HAP-1 (cell line): ENCODE measurements at regions not wholly inside any gene's neighbourhood (a gene's known extent, or its start where the extent isn't known, plus 50 kb on each side); places are given as distances from the start of the nearest gene placed in this dataset.

Source experiments
- DNase-seq, 2 experiments: peaks; one replicate each; pipeline ENCODE4 v3.0.0-alpha.2; 2016 to 2020; ENCODE audit warnings: low spot score in 2 of 2
- H3K27me3 ChIP-seq: fragments of 250-450 bp; sonication (Bioruptor Pico); 2 replicates; pipeline ENCODE4 v1.5.1; 2020; ENCODE audit warnings: low read depth, mild to moderate bottlenecking, moderate library complexity
- H3K36me3 ChIP-seq: fragments of 250-450 bp; sonication (Bioruptor Pico); replicated peaks from 2 replicates; pipeline ENCODE4 v1.5.1; 2020; ENCODE audit warnings: mild to moderate bottlenecking
- H3K4me1 ChIP-seq: fragments of 250-450 bp; sonication (Bioruptor Pico); 2 replicates; pipeline ENCODE4 v1.5.1; 2020; ENCODE audit warnings: mild to moderate bottlenecking
- H3K4me3 ChIP-seq: fragments of 250-450 bp; sonication (Bioruptor Pico); 2 replicates; pipeline ENCODE4 v1.5.1; 2020; ENCODE audit warnings: mild to moderate bottlenecking, moderate library complexity
- H3K9me3 ChIP-seq: fragments of 250-450 bp; sonication (Bioruptor Pico); 2 replicates; pipeline ENCODE4 v1.5.1; 2020; ENCODE audit warnings: mild to moderate bottlenecking, moderate library complexity
- in situ Hi-C: fragments of 300-500 bp; cut with MboI; formaldehyde crosslinking; loops from 3 replicates; pipeline ENCODE4 v1.14.3; 2020; ENCODE audit warnings: low sequenced_read_pairs, inconsistent platforms, mixed read lengths

GRCh38 chr3:18011387-18011786 is 269.0 kb upstream of the TBC1D5 start:
- Histone ChIP-seq H3K27me3 (no peaks in the 10 kb centered on the region), H3K4me3 (no peak overlapping the region), H3K36me3 (no peaks in the 10 kb centered on the region), H3K9me3 (no peaks in the 10 kb centered on the region), H3K4me1 (no peaks in the 10 kb centered on the region)
- in situ Hi-C loops: no loop called here
- DNase-seq: no peak

- no peak for DNase-seq
- no peaks in the 10 kb centered on the region for H3K27me3 ChIP-seq
- H3K4me3 ChIP-seq: no peak overlapping the region
- H3K4me1 ChIP-seq: no peaks in the 10 kb centered on the region
- no peaks in the 10 kb centered on the region for H3K9me3 ChIP-seq
- in situ Hi-C loops: no loop called here
- H3K36me3 ChIP-seq: no peaks in the 10 kb centered on the region
Observed at GRCh38 chr3:18010001-18010400, 267.6 kb upstream of the TBC1D5 start.

GRCh38 chr3:18008706-18009368 is 266.4 kb upstream of the TBC1D5 start:
- in situ Hi-C loops: no loop called here

GRCh38 chr3:18007980-18008379 is 265.5 kb upstream of the TBC1D5 start:
- no peaks in the 10 kb centered on the region for H3K4me1 ChIP-seq
- no peak overlapping the region for H3K4me3 ChIP-seq
- no peaks in the 10 kb centered on the region for H3K36me3 ChIP-seq
- no peak for DNase-seq
- no peaks in the 10 kb centered on the region for H3K27me3 ChIP-seq
- in situ Hi-C loops: no loop called here
- H3K9me3 ChIP-seq: no peaks in the 10 kb centered on the region

More at GRCh38 chr3:18008706-18009368, 266.4 kb upstream of the TBC1D5 start:
- no peak for DNase-seq
- no peaks in the 10 kb centered on the region for H3K36me3 ChIP-seq
- H3K9me3 ChIP-seq: no peaks in the 10 kb centered on the region
- H3K4me3 ChIP-seq: no peak overlapping the region
- H3K4me1 ChIP-seq: no peaks in the 10 kb centered on the region
- H3K27me3 ChIP-seq: no peaks in the 10 kb centered on the region

- no peaks in the 10 kb centered on the region for H3K4me1 ChIP-seq
- H3K36me3 ChIP-seq: no peaks in the 10 kb centered on the region
- H3K9me3 ChIP-seq: no peaks in the 10 kb centered on the region
- in situ Hi-C loops: no loop called here
- H3K4me3 ChIP-seq: no peak overlapping the region
- H3K27me3 ChIP-seq: no peaks in the 10 kb centered on the region
- no peak for DNase-seq
Observed at GRCh38 chr3:17995769-17996168, 253.3 kb upstream of the TBC1D5 start.

GRCh38 chr3:17994167-17994566 is 251.7 kb upstream of the TBC1D5 start:
- no peak overlapping the region for H3K4me3 ChIP-seq
- no peaks in the 10 kb centered on the region for H3K4me1 ChIP-seq
- no peaks in the 10 kb centered on the region for H3K27me3 ChIP-seq
- no peaks in the 10 kb centered on the region for H3K36me3 ChIP-seq
- in situ Hi-C loops: no loop called here
- no peaks in the 10 kb centered on the region for H3K9me3 ChIP-seq
- no peak for DNase-seq

- Histone ChIP-seq H3K4me1 (no peaks in the 10 kb centered on the region; the same call in 1 of the 2 replicates), H3K36me3 (no peaks in the 10 kb centered on the region), H3K4me3 (no peak overlapping the region), H3K27me3 (no peaks in the 10 kb centered on the region), H3K9me3 (no peaks in the 10 kb centered on the region)
- in situ Hi-C loops: no loop called here
- no peak for DNase-seq
Observed at GRCh38 chr3:17990390-17990789, 248.0 kb upstream of the TBC1D5 start.

- in situ Hi-C loops: no loop called here
- Histone ChIP-seq H3K27me3 (no peaks in the 10 kb centered on the region), H3K36me3 (no peaks in the 10 kb centered on the region), H3K4me1 (no peaks in the 10 kb centered on the region; the same call in 1 of the 2 replicates), H3K4me3 (no peak overlapping the region), H3K9me3 (no peaks in the 10 kb centered on the region)
- no peak for DNase-seq
Observed at GRCh38 chr3:17986348-17986816, 244.0 kb upstream of the TBC1D5 start.

GRCh38 chr3:17985658-17986347 is 243.4 kb upstream of the TBC1D5 start:
- Histone ChIP-seq H3K4me1 (no peaks in the 10 kb centered on the region; the same call in 1 of the 2 replicates), H3K4me3 (no peak overlapping the region), H3K27me3 (no peaks in the 10 kb centered on the region), H3K9me3 (no peaks in the 10 kb centered on the region), H3K36me3 (no peaks in the 10 kb centered on the region)
- in situ Hi-C loops: no loop called here
- DNase-seq: no peak

GRCh38 chr3:17983106-17983505 is 240.7 kb upstream of the TBC1D5 start:
- H3K4me3 ChIP-seq: no peak overlapping the region
- in situ Hi-C loops: no loop called here
- DNase-seq: no peak

GRCh38 chr3:17982211-17982880 is 239.9 kb upstream of the TBC1D5 start:
- no peak for DNase-seq
- H3K27me3 ChIP-seq: no peaks in the 10 kb centered on the region
- no peaks in the 10 kb centered on the region; the same call in none of the 2 replicates for H3K4me1 ChIP-seq
- H3K4me3 ChIP-seq: no peak overlapping the region
- in situ Hi-C loops: no loop called here
- H3K9me3 ChIP-seq: no peaks in the 10 kb centered on the region
- H3K36me3 ChIP-seq: no peaks in the 10 kb centered on the region

More at GRCh38 chr3:17983106-17983505, 240.7 kb upstream of the TBC1D5 start:
- H3K9me3 ChIP-seq: no peaks in the 10 kb centered on the region
- no peaks in the 10 kb centered on the region for H3K27me3 ChIP-seq
- H3K36me3 ChIP-seq: no peaks in the 10 kb centered on the region
- H3K4me1 ChIP-seq: no peaks in the 10 kb centered on the region; the same call in none of the 2 replicates

- Histone ChIP-seq H3K36me3 (no peaks in the 10 kb centered on the region), H3K4me3 (no peak overlapping the region)
Observed at GRCh38 chr3:17980863-17981262, 238.4 kb upstream of the TBC1D5 start.

GRCh38 chr3:17979911-17980310 is 237.5 kb upstream of the TBC1D5 start:
- H3K27me3 ChIP-seq: no peaks in the 10 kb centered on the region
- no peaks in the 10 kb centered on the region for H3K36me3 ChIP-seq
- DNase-seq: no peak
- H3K9me3 ChIP-seq: no peaks in the 10 kb centered on the region
- H3K4me1 ChIP-seq: no peaks in the 10 kb centered on the region; the same call in 1 of the 2 replicates
- in situ Hi-C loops: no loop called here
- H3K4me3 ChIP-seq: no peak overlapping the region

More at GRCh38 chr3:17980863-17981262, 238.4 kb upstream of the TBC1D5 start:
- Histone ChIP-seq H3K9me3 (no peaks in the 10 kb centered on the region), H3K27me3 (no peaks in the 10 kb centered on the region), H3K4me1 (no peaks in the 10 kb centered on the region; the same call in 1 of the 2 replicates)
- DNase-seq: no peak
- in situ Hi-C loops: no loop called here

- H3K36me3 ChIP-seq: no peaks in the 10 kb centered on the region
- in situ Hi-C loops: no loop called here
- no peak for DNase-seq
- H3K9me3 ChIP-seq: no peaks in the 10 kb centered on the region
- no peak overlapping the region for H3K4me3 ChIP-seq
- peaks cover 5% of the 10 kb centered on the region for H3K4me1 ChIP-seq
- no peaks in the 10 kb centered on the region for H3K27me3 ChIP-seq
Observed at GRCh38 chr3:17979252-17979651, 236.8 kb upstream of the TBC1D5 start.
